SK-N-SH (cell line): ENCODE measurements at regions not wholly inside any gene's neighbourhood (a gene's known extent, or its start where the extent isn't known, plus 50 kb on each side); places are given as distances from the start of the nearest gene placed in this dataset.

Source experiments
- CTCF ChIA-PET: fragments of 300-600, 350-600 bp; formaldehyde crosslinking; extraction: SDS; loops from one replicate; lab custom pipeline; 2021; lab: Yijun Ruan, JAX
- POLR2A ChIA-PET: fragments of 350-600 bp; sonication (Branson Sonifier 250); formaldehyde crosslinking; extraction: SDS; loops from one replicate; lab custom pipeline; 2020; ENCODE audit warnings: antibody characterized with exemption, inconsistent platforms; lab: Yijun Ruan, JAX
- DNase-seq: peaks from one replicate; pipeline ENCODE4 v3.0.0; 2012
- H2AFZ ChIP-seq: fragments of 200-600 bp; sonication (generic); 2 replicates; pipeline ENCODE4 v1.8.1; 2016; ENCODE audit warnings: antibody characterized with exemption, mild to moderate bottlenecking, low read depth
- H3F3A ChIP-seq: fragments of 200-600 bp; sonication (generic); replicated peaks from 2 replicates; pipeline ENCODE3; 2016; ENCODE audit warnings: antibody characterized with exemption, mild to moderate bottlenecking; ENCODE audit not compliant: insufficient read depth
- H3K27ac ChIP-seq, 2 experiments: fragments of 200-500 bp in 1 of 2; fragments of 200-600 bp in 1 of 2; sonication (Bioruptor generic) in 1 of 2; sonication (generic), shearing (Covaris generic) in 1 of 2; 2 replicates each; pipeline versions ENCODE4 v1.5.1 to v1.6.1; 2014 to 2016; ENCODE audit warnings: low read depth in 2 of 2, inconsistent platforms in 1 of 2, low read length in 1 of 2, mild to moderate bottlenecking in 1 of 2, mixed read lengths in 1 of 2
- H3K27me3 ChIP-seq: fragments of 200-600 bp; sonication (generic), shearing (Covaris generic); 2 replicates; pipeline ENCODE4 v1.6.1; 2016; ENCODE audit warnings: mixed run types; ENCODE audit not compliant: insufficient read depth
- H3K36me3 ChIP-seq, 2 experiments: fragments of 200-500 bp in 1 of 2; fragments of 200-600 bp in 1 of 2; sonication (Bioruptor generic) in 1 of 2; sonication (generic) in 1 of 2; replicated peaks in 1 of 2; 2 replicates each; pipeline versions ENCODE3 to v1.5.1; 2014 to 2016; ENCODE audit warnings: low read length in 1 of 2, mild to moderate bottlenecking in 1 of 2; ENCODE audit not compliant: insufficient read depth in 2 of 2, control insufficient read depth in 1 of 2
- H3K4me1 ChIP-seq, 2 experiments: fragments of 200-500 bp in 1 of 2; fragments of 200-600 bp in 1 of 2; sonication (Bioruptor generic) in 1 of 2; sonication (generic), shearing (Covaris generic) in 1 of 2; 2 replicates each; pipeline versions ENCODE4 v1.5.1 to v1.6.1; 2014 to 2016; ENCODE audit warnings: low read depth in 1 of 2, low read length in 1 of 2, mixed run types in 1 of 2; ENCODE audit not compliant: insufficient read depth in 2 of 2, control insufficient read depth in 1 of 2
- H3K4me2 ChIP-seq: fragments of 200-600 bp; sonication (generic), shearing (Covaris generic); 2 replicates; pipeline ENCODE4 v1.6.1; 2017; ENCODE audit warnings: mixed run types
- H3K4me3 ChIP-seq, 2 experiments: fragments of 200-500 bp in 1 of 2; fragments of 200-600 bp in 1 of 2; sonication (Bioruptor generic) in 1 of 2; sonication (generic), shearing (Covaris generic) in 1 of 2; 2 replicates each; pipeline versions ENCODE4 v1.5.1 to v1.8.1; 2014 to 2016; ENCODE audit warnings: low read depth in 2 of 2, inconsistent platforms in 1 of 2, low read length in 1 of 2, mild to moderate bottlenecking in 1 of 2, mixed read lengths in 1 of 2, moderate library complexity in 1 of 2
- H3K79me2 ChIP-seq: fragments of 200-600 bp; sonication (generic); 2 replicates; pipeline ENCODE4 v1.8.1; 2017; ENCODE audit warnings: mild to moderate bottlenecking; ENCODE audit not compliant: insufficient read depth
- H3K9ac ChIP-seq: fragments of 200-600 bp; sonication (generic); 2 replicates; pipeline ENCODE4 v1.6.1; 2017; ENCODE audit warnings: mixed run types
- H3K9me2 ChIP-seq: fragments of 200-600 bp; sonication (generic); 2 replicates; pipeline ENCODE4 v1.6.1; 2017; ENCODE audit warnings: mixed run types
- H3K9me3 ChIP-seq: fragments of 200-600 bp; sonication (generic); 2 replicates; pipeline ENCODE4 v1.6.1; 2017; ENCODE audit warnings: mixed run types, mild to moderate bottlenecking, moderate library complexity
- H4K20me1 ChIP-seq: fragments of 200-600 bp; sonication (generic); 2 replicates; pipeline ENCODE4 v1.6.1; 2017; ENCODE audit warnings: mild to moderate bottlenecking, mixed run types; ENCODE audit not compliant: insufficient read depth
- CHD2 ChIP-seq: fragments of 150-350 bp; IDR thresholded peaks from 2 replicates; pipeline ENCODE4 v1.6.1; 2018; ENCODE audit warnings: low read length; ENCODE audit not compliant: partially characterized antibody
- CTCF ChIP-seq: fragments of 200-600 bp; sonication (generic); IDR thresholded peaks from 2 replicates; pipeline ENCODE4 v1.6.1; 2017; ENCODE audit warnings: antibody characterized with exemption, mild to moderate bottlenecking, moderate library complexity
- ELF1 ChIP-seq: IDR thresholded peaks from 2 replicates; pipeline ENCODE4 v1.4.0; 2012
- FOSL2 ChIP-seq: IDR thresholded peaks from 2 replicates; pipeline ENCODE4 v1.4.0; 2012; ENCODE audit warnings: low read depth, mild to moderate bottlenecking, moderate library complexity, borderline replicate concordance
- GABPA ChIP-seq: IDR thresholded peaks from 2 replicates; pipeline ENCODE4 v1.4.0; 2012; ENCODE audit warnings: low read depth, mild to moderate bottlenecking
- GATA2 ChIP-seq: sonication (generic); formaldehyde crosslinking; IDR thresholded peaks from 2 replicates; pipeline ENCODE4 v1.5.0; 2020; ENCODE audit warnings: mild to moderate bottlenecking, missing genetic modification reagents
- IRF3 ChIP-seq: fragments of 150-350 bp; IDR thresholded peaks from 2 replicates; pipeline ENCODE4 v1.6.1; 2016; ENCODE audit warnings: mild to moderate bottlenecking, low read depth, low read length
- MAX ChIP-seq: IDR thresholded peaks from 2 replicates; pipeline ENCODE4 v1.4.0; 2012; ENCODE audit warnings: low read depth
- MXI1 ChIP-seq: IDR thresholded peaks from 2 replicates; pipeline ENCODE4 v1.6.1; 2012; ENCODE audit warnings: mild to moderate bottlenecking, low read depth, low read length, improper control_type of control experiment
- NRF1 ChIP-seq: IDR thresholded peaks from 2 replicates; pipeline ENCODE4 v1.6.1; 2012; ENCODE audit warnings: low read depth, mild to moderate bottlenecking, low read length
- POLR2AphosphoS5 ChIP-seq: IDR thresholded peaks from 2 replicates; pipeline ENCODE4 v1.6.1; 2012; ENCODE audit warnings: low read depth, low read length
- RAD21 ChIP-seq: IDR thresholded peaks from 2 replicates; pipeline ENCODE4 v1.6.1; 2012; ENCODE audit warnings: mild to moderate bottlenecking, low read length
- REST ChIP-seq: IDR thresholded peaks from 2 replicates; pipeline ENCODE4 v1.6.1; 2012; ENCODE audit warnings: mild to moderate bottlenecking, low read depth, low read length, moderate library complexity
- RXRA ChIP-seq: IDR thresholded peaks from 2 replicates; pipeline ENCODE4 v1.4.0; 2012; ENCODE audit warnings: low read depth, mild to moderate bottlenecking, borderline replicate concordance
- SIN3A ChIP-seq: IDR thresholded peaks from 2 replicates; pipeline ENCODE4 v1.6.1; 2012; ENCODE audit warnings: low read depth, mild to moderate bottlenecking, low read length, moderate library complexity, borderline replicate concordance
- TAF1 ChIP-seq: IDR thresholded peaks from 2 replicates; pipeline ENCODE4 v1.6.1; 2012; ENCODE audit warnings: low read depth, mild to moderate bottlenecking, low read length, moderate library complexity, borderline replicate concordance
- TCF12 ChIP-seq: IDR thresholded peaks from 2 replicates; pipeline ENCODE4 v1.4.0; 2012
- WGBS: methylation state at CpG from one replicate; pipeline ENCODE4 v1.1.6; 2017; ENCODE audit warnings: low lambda C conversion rate; 5-methylcytosine and 5-hydroxymethylcytosine counted together

GRCh38 chr22:49282596-49282995, 545.1 kb downstream of the BRD1 start:
- Histone ChIP-seq H3K27me3 (peaks cover 16% of the 10 kb centered on the region; the same call in 1 of the 2 replicates), H3K9me2 (no peaks in the 10 kb centered on the region), H3F3A (no peaks in the 10 kb centered on the region), H3K4me1 (peaks cover 0 to 10% of the 10 kb centered on the region in 2 experiments; a peak in 1 of 4 replicates), H4K20me1 (no peaks in the 10 kb centered on the region), H3K79me2 (no peaks in the 10 kb centered on the region), H3K4me3 (no peak overlapping the region), H2AFZ (no peak overlapping the region), H3K9ac (no peak overlapping the region), H3K36me3 (no peaks in the 10 kb centered on the region), H3K27ac (no peak overlapping the region), H3K9me3 (no peaks in the 10 kb centered on the region), H3K4me2 (no peak overlapping the region)
- 35% methylated on average over 5 of the region's 12 CpGs for WGBS
- TF ChIP-seq FOSL2 (no peak), TAF1 (no peak), RAD21 (no peak), MXI1 (no peak), IRF3 (no peak), REST (no peak), TCF12 (no peak), MAX (no peak), GABPA (no peak), ELF1 (no peak), SIN3A (no peak)
- ChIA-PET CTCF (interaction anchor here (0.6 kb wide), 1 partner anchor 497 kb away, joined by 3 read pairs; no protein-coding TSS in a partner anchor), POLR2A (no interaction called here)
- no peak for DNase-seq

- ChIA-PET POLR2A (no interaction called here), CTCF (interaction anchor here (0.6 to 0.7 kb wide), 2 partner anchors 243 to 498 kb away, joined by 3 read pairs; no protein-coding TSS in a partner anchor)
- H3F3A ChIP-seq = no peaks in the 10 kb centered on the region
- H3K4me1 ChIP-seq = peaks cover 0 to 10% of the 10 kb centered on the region in 2 experiments; a peak in 1 of 4 replicates
- no peak overlapping the region for H3K4me2 ChIP-seq
- TF ChIP-seq MXI1 (no peak), CTCF (no peak), NRF1 (no peak), RXRA (no peak), TCF12 (no peak), GATA2 (CRISPR knock-in tag) (no peak), CHD2 (no peak), POLR2AphosphoS5 (no peak)
- no peaks in the 10 kb centered on the region for H3K36me3 ChIP-seq
- peaks cover 15% of the 10 kb centered on the region; the same call in 1 of the 2 replicates for H3K27me3 ChIP-seq
- H3K4me3 ChIP-seq = no peak overlapping the region
- no peak overlapping the region for H2AFZ ChIP-seq
- H3K9me3 ChIP-seq = no peaks in the 10 kb centered on the region
- no peak for DNase-seq
- WGBS = 8% methylated on average over 14 of the region's 14 CpGs
- no peaks in the 10 kb centered on the region for H3K9me2 ChIP-seq
- H3K27ac ChIP-seq = no peak overlapping the region
- H3K9ac ChIP-seq = no peak overlapping the region
- H3K79me2 ChIP-seq = no peaks in the 10 kb centered on the region
- no peaks in the 10 kb centered on the region for H4K20me1 ChIP-seq
These were observed 546.0 kb downstream of the BRD1 start for GRCh38 chr22:49281467-49282340.
